ENCODE measurements at regions not wholly inside any gene's neighbourhood (a gene's known extent, or its start where the extent isn't known, plus 50 kb on each side); places are given as distances from the start of the nearest gene placed in this dataset.

- no peak for DNase-seq (ENCODE audit: low read depth in 2 of 2, low spot score in 1 of 2)
These were observed 174.0 kb upstream of the ZNF618 start for GRCh38 chr9:113701774-113702755.

GRCh38 chr9:113705306-113705927 lies 170.7 kb upstream of the ZNF618 start:
- DNase-seq (ENCODE audit: low read depth in 2 of 2, low spot score in 1 of 2): no peak

GRCh38 chr9:113705928-113706519 lies 170.1 kb upstream of the ZNF618 start:
- no peak for DNase-seq (ENCODE audit: low read depth in 2 of 2, low spot score in 1 of 2)

- no peak for DNase-seq (ENCODE audit: low read depth in 2 of 2, low spot score in 1 of 2)
These were observed 168.0 kb upstream of the ZNF618 start for GRCh38 chr9:113707953-113708695.

GRCh38 chr9:113708821-113709713 lies 167.0 kb upstream of the ZNF618 start:
- no peak for DNase-seq (ENCODE audit: low read depth in 2 of 2, low spot score in 1 of 2)

GRCh38 chr9:113709721-113710120 lies 166.4 kb upstream of the ZNF618 start:
- no peak for DNase-seq (ENCODE audit: low read depth in 2 of 2, low spot score in 1 of 2)

- DNase-seq (ENCODE audit: low read depth in 2 of 2, low spot score in 1 of 2): no peak
These were observed 164.9 kb upstream of the ZNF618 start for GRCh38 chr9:113711251-113711650.

GRCh38 chr9:113712053-113712452 lies 164.1 kb upstream of the ZNF618 start:
- DNase-seq (ENCODE audit: low read depth in 2 of 2, low spot score in 1 of 2): no peak

- no peak for DNase-seq (ENCODE audit: low read depth in 2 of 2, low spot score in 1 of 2)
These were observed 161.0 kb upstream of the ZNF618 start for GRCh38 chr9:113715086-113715485.

- no peak for DNase-seq (ENCODE audit: low read depth in 2 of 2, low spot score in 1 of 2)
These were observed 156.2 kb upstream of the ZNF618 start for GRCh38 chr9:113719919-113720318.

- no peak for DNase-seq (ENCODE audit: low read depth in 2 of 2, low spot score in 1 of 2)
These were observed 155.6 kb upstream of the ZNF618 start for GRCh38 chr9:113720495-113720894.

- DNase-seq (ENCODE audit: low read depth in 2 of 2, low spot score in 1 of 2): no peak
These were observed 154.3 kb upstream of the ZNF618 start for GRCh38 chr9:113721856-113722255.

GRCh38 chr9:113724202-113724601 lies 151.9 kb upstream of the ZNF618 start:
- DNase-seq (ENCODE audit: low read depth in 2 of 2, low spot score in 1 of 2): no peak

- no peak for DNase-seq (ENCODE audit: low read depth in 2 of 2, low spot score in 1 of 2)
These were observed 147.1 kb upstream of the ZNF618 start for GRCh38 chr9:113728989-113729388.

- no peak for DNase-seq (ENCODE audit: low read depth in 2 of 2, low spot score in 1 of 2)
These were observed 141.3 kb upstream of the ZNF618 start for GRCh38 chr9:113734826-113735225.

GRCh38 chr9:113737517-113738271 lies 138.4 kb upstream of the ZNF618 start:
- no peak for DNase-seq (ENCODE audit: low read depth in 2 of 2, low spot score in 1 of 2)

GRCh38 chr9:113738496-113738892 lies 137.6 kb upstream of the ZNF618 start:
- DNase-seq (ENCODE audit: low read depth in 2 of 2, low spot score in 1 of 2): no peak

GRCh38 chr9:113738893-113739604 lies 137.1 kb upstream of the ZNF618 start:
- no peak for DNase-seq (ENCODE audit: low read depth in 2 of 2, low spot score in 1 of 2)
